LoVo (cell line): ENCODE measurements at regions not wholly inside any gene's neighbourhood (a gene's known extent, or its start where the extent isn't known, plus 50 kb on each side); places are given as distances from the start of the nearest gene placed in this dataset.
"Not testable (repeated sequence)": the region's sequence is repeated elsewhere in the genome, so short reads cannot be mapped to it uniquely, and the experiment has no call there.

ENCODE experiments used
- DNase-seq: peaks from one replicate; pipeline ENCODE4 v3.0.0-alpha.2; 2016; ENCODE audit warnings: low spot score

DNA sequence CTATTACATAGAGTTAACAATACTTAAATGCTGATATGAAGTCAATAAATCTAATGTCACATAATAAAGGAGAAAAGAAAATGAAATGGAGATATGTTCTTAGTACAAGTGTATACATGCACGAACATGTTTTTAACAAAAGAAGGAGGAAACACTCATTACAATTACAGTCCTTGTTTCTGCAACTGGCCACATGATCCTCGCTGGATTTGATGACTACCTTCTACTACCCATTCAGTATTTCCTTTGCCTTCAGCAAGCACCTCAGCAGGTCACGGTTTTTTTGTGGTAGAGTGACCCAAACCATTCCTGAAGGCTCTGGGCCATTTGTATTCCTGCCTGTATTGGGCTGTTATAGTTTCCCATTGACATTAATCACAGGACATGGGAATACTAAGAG is 172.8 kb upstream of the CXADR start:
- no peak for DNase-seq

DNA sequence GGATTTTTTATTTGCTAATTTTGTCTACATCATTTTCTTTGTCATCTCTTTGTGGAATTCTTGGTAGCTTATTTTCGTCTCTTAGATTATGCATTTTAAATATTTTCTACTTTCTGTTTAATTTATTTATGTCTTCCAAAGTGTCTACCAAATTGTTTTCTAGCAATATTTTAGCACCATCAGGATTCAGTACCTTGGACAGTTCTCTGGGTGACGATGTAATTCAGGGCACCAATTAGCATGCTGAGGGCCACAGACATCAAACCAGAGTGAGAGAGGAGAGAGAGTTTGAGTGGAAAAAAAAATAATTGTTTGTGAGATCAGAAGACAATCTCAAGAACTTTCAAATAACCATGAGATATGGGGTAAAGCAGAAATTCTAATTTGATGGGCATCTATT is 169.8 kb upstream of the CXADR start:
- peak; percentile 4 for DNase-seq

DNA sequence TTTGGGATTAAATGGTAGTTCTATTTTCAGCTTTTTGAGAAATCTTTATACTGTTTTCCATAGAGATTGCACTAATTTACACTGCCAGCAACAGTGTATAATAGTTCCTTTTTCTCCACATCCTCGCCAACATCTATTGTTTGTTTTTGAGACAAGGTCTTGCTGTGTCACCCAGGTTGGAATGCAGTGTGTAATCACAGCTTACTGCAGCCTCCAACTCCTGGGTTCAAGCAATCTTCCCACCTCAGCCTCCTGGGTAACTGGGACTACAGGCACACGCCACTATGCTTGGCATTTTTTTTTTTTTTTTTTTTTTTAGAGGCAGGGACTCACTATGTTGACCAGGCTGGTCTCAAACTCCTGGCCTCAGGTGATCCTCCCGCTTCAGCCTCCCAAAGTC is 164.5 kb upstream of the CXADR start:
- no peak for DNase-seq

DNA sequence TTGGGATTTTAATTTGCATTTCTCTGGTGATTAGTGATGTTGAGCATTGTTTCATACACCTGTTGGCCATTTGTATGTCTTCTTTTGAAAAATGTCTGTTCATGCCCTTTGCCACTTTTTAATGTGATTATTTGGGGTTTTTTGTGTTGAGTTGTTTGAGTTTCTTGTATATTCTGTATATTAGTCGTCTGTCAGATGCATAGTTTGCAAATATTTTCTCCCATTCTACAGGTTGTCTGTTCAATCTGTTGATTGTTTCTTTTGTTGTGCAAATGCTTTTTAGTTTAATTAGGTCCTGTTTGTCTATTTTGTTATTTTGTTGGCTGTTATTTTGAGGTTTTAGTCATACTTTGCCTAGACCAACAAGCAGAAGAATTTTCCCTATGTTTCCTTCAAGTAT is 164.0 kb upstream of the CXADR start:
- DNase-seq = no peak

- no peak for DNase-seq
Measured at GRCh38 chr21:17351766-17352165, 161.1 kb upstream of the CXADR start.

GRCh38 chr21:17352996-17353655 is 159.7 kb upstream of the CXADR start:
- DNase-seq = no peak

- no peak for DNase-seq
Measured at GRCh38 chr21:17359781-17360180, 153.1 kb upstream of the CXADR start.

- DNase-seq = no peak
Measured at GRCh38 chr21:17368748-17369363, 144.0 kb upstream of the CXADR start.

DNA sequence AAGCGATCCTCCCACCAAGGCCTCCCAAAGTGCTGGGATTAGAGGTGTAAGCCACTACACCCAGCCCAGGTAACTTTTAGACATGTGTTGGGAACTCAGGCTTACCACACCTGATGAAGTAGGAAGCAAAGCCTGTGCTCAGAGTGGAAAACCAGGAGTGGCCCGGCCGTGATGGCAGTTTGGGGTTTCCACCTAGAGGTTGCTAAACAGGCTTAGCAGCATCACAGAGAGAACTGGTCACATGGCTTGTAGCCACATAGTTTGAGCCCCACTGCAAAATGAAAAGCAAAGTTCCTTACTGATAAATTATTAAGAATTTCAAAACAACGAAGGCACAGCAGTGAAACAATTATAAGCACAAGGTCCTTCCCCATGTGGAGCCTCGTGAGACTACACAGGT is 142.6 kb upstream of the CXADR start:
- no peak for DNase-seq

GRCh38 chr21:17370916-17371315 is 141.9 kb upstream of the CXADR start:
- DNase-seq = no peak

GRCh38 chr21:17371450-17371849 is 141.4 kb upstream of the CXADR start:
- no peak for DNase-seq

- DNase-seq = no peak
Measured at GRCh38 chr21:17372200-17372599, 140.6 kb upstream of the CXADR start.

DNA sequence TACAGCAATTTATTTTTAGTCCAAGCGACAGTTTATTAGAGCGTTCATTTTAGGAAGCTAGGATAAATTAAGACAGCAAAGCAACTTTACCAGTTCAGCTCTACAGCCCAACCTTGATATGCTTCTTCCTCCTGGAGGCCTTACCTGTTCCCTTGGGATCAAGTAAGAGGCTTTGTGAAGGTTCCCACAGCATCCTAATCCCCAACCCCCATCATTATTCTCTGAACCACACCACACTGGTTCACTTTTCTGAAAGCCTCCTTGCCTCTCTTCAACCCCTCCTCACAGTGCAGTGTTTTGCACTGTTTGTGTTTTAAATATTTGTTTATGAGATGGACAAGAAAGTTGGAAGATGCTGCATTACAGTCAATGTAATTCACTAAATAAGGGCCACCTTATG is 126.3 kb upstream of the CXADR start:
- no peak for DNase-seq

DNA sequence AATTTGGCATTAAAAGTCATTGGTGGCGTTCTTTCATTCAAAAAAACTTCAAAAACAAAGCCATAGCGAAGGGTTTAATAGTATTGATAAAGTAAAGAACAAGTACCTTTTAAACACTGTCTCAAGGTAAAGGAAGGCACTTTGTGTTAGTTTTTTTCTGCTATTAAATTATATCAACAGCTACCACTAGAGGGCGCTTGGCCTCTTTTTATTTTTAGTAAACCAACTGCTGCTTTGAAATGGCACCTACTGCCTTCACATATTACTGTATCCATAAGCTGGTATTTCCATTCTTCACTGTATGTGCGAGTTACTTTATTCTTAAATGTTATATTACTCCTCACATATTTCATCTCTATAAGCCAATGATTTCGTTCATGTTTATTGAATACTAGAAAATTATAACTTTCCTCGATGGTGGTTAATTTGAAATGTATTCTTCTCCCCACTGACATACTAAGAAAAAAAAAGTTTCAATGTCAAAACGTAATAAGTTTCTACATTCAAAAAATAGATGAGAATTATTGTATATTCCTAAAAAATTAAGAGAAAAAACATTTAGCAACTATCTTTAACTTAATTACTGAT is 125.7 kb upstream of the CXADR start:
- DNase-seq = peak; percentile 76

DNA sequence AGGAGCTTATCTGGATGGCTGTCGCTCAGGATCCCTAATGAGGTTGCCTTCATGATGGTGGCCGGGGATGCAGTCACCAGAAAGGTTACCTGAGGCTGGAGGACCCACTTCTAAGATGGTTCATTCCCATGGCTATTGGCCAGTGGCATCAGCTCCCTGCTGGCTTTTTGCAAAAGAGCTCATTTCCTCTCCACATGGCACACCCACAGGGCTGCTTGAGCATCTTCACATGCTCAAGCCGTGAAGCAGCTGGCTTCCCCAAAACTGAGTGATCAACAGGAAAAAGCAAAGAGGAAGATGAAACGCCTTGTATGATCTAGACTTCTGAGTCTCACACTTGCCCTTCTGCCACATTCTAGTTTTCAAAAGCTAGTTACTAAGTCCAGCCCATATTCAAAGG is 124.6 kb upstream of the CXADR start:
- no peak for DNase-seq

- DNase-seq = no peak
Measured at GRCh38 chr21:17389311-17389710, 123.5 kb upstream of the CXADR start.

DNA sequence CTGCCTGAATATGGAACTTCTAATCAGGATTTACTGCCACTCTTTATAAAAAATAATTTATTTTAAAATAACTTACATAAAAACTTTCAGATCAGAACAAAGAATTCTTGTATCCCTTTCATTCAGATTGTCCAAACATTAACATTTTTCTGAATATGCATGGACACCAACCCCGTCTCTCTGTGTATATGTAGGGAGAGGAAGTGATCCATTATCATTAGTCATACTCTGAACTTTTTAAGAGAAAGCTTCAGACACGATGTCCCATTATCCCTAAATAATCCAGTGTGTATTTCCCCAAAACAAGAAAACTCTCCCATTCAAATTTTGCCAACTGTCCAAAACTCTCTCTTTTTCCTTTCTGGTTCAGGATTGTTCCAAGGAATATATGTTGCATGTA is 122.3 kb upstream of the CXADR start:
- DNase-seq = no peak

- no peak for DNase-seq
Measured at GRCh38 chr21:17391811-17392340, 121.0 kb upstream of the CXADR start.

DNA sequence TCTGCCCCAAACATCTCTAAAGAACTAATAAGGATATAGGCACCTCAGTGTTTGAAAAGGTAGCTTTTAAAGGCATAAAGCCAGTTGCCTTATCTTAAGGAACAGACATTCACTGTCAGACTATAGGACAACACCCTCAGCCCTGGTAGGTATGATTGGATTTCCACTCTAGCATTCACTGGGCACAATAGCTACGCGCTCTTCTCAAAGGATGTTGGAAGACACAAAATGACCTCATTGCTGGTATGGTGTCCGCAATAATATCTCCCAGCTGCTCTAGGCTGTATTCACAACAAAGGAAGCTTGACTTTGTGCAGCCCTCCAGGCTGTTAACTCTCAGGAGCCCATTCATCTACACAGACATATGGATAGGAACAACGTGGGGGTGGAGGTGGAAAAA is 119.4 kb upstream of the CXADR start:
- DNase-seq = no peak

- DNase-seq = no peak
Measured at GRCh38 chr21:17396948-17397347, 115.9 kb upstream of the CXADR start.

- no peak for DNase-seq
Measured at GRCh38 chr21:17397703-17398102, 115.1 kb upstream of the CXADR start.

GRCh38 chr21:17398954-17399353 is 113.9 kb upstream of the CXADR start:
- DNase-seq = not testable (repeated sequence)

DNA sequence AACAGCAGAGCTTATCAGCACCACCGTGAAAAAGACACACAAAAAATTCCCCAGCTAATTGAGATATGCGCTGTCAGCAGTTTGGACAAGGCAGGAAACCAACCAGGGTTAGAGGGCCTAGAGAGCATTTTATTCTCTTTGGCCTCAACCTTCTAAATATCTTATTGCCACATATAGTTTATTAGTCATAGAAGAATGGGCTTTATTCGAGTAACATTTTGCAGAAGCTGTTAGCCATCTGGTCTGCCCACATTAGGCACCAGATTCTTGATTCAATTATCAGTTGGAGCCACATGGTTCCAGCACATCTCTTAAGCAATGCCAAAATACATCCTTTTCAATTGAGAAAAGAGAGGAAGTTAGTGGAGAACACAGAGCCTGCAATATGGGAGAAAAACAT is 109.9 kb upstream of the CXADR start:
- no peak for DNase-seq

GRCh38 chr21:17406202-17406601 is 106.6 kb upstream of the CXADR start:
- DNase-seq = no peak
